Parathyroid adenoma (tissue), 2 donors: ENCODE measurements at regions not wholly inside any gene's neighbourhood (a gene's known extent, or its start where the extent isn't known, plus 50 kb on each side); places are given as distances from the start of the nearest gene placed in this dataset.

Experiments used
- H2AFZ ChIP-seq: fragments of 300-600 bp; sonication (generic); one replicate; pipeline ENCODE4 v1.7.0; 2017; ENCODE audit warnings: antibody characterized with exemption, mild to moderate bottlenecking
- H3K27ac ChIP-seq: fragments of 300-600 bp; sonication (generic); one replicate; pipeline ENCODE4 v1.7.0; 2017
- H3K27me3 ChIP-seq: fragments of 300-600 bp; sonication (generic); one replicate; pipeline ENCODE4 v1.7.0; 2017; ENCODE audit warnings: low read length; ENCODE audit not compliant: control insufficient read depth, insufficient read depth
- H3K36me3 ChIP-seq: fragments of 300-600 bp; sonication (generic); one replicate; pipeline ENCODE4 v1.7.0; 2017; ENCODE audit warnings: low read length; ENCODE audit not compliant: control insufficient read depth, insufficient read depth
- H3K4me1 ChIP-seq: fragments of 300-600 bp; sonication (generic); one replicate; pipeline ENCODE4 v1.7.0; 2017; ENCODE audit warnings: control low read depth
- H3K4me2 ChIP-seq: fragments of 300-600 bp; sonication (generic); one replicate; pipeline ENCODE4 v1.7.0; 2017; ENCODE audit warnings: low read length
- H3K4me3 ChIP-seq: fragments of 300-600 bp; sonication (generic); one replicate; pipeline ENCODE4 v1.7.0; 2017; ENCODE audit warnings: low read depth, low read length
- H3K79me2 ChIP-seq: fragments of 300-600 bp; sonication (generic); one replicate; pipeline ENCODE4 v1.7.0; 2017; ENCODE audit warnings: control low read depth
- H3K9ac ChIP-seq: fragments of 300-600 bp; sonication (generic); one replicate; pipeline ENCODE4 v1.7.0; 2017; ENCODE audit warnings: mild to moderate bottlenecking
- H3K9me3 ChIP-seq: fragments of 300-600 bp; sonication (generic); one replicate; pipeline ENCODE4 v1.7.0; 2017; ENCODE audit warnings: low read length; ENCODE audit not compliant: control insufficient read depth
- TF ChIP-seq, protein P1 (sequence below): fragments of 300-600 bp; sonication (generic); IDR thresholded peaks from one replicate; pipeline ENCODE4 v1.7.0; 2017; ENCODE audit warnings: antibody characterized with exemption, mild to moderate bottlenecking
- donor health status: primary hyperparathyroidism.

DNA sequence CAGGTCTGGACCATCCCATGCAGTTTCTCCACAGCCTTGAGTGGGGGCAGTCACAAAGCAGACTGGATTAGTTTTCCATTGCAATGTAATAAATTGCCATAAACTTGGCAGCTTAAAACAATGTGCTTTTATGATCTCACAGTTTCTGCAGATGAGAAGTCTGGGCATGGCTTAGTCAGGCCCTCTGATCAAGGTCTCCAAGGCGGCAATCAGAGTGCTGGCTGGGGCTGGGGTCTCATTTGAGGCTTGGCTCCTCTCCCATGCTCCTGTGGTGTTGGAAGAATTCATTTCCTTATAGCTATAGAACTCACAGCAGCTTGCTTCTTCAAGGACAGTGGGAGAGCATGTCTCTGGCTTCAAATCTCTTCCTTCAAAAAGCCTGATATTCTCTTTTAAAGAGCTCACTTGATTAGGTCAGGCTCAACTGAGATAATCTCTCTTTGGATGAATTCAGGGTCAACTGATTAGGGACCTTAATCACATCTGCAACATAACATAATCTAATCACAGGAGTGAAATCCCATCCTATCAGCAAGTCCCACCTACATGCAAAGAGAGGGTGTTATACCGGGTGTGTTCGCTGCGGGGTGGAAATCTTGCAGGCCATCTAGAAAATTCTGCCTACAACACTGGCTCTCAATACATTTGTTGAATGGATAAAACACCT, 77.4 kb upstream of the SULF2 start:
- no peaks in the 10 kb centered on the region for H3K9me3 ChIP-seq
- TF ChIP-seq, protein P1, sequence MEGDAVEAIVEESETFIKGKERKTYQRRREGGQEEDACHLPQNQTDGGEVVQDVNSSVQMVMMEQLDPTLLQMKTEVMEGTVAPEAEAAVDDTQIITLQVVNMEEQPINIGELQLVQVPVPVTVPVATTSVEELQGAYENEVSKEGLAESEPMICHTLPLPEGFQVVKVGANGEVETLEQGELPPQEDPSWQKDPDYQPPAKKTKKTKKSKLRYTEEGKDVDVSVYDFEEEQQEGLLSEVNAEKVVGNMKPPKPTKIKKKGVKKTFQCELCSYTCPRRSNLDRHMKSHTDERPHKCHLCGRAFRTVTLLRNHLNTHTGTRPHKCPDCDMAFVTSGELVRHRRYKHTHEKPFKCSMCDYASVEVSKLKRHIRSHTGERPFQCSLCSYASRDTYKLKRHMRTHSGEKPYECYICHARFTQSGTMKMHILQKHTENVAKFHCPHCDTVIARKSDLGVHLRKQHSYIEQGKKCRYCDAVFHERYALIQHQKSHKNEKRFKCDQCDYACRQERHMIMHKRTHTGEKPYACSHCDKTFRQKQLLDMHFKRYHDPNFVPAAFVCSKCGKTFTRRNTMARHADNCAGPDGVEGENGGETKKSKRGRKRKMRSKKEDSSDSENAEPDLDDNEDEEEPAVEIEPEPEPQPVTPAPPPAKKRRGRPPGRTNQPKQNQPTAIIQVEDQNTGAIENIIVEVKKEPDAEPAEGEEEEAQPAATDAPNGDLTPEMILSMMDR, result no peak
- no peak overlapping the region for H2AFZ ChIP-seq
- H3K27ac ChIP-seq, result no peak overlapping the region
- H3K79me2 ChIP-seq, result no peaks in the 10 kb centered on the region
- no peak overlapping the region for H3K4me3 ChIP-seq
- H3K4me2 ChIP-seq, result no peak overlapping the region
- no peaks in the 10 kb centered on the region for H3K27me3 ChIP-seq
- H3K36me3 ChIP-seq, result no peaks in the 10 kb centered on the region
- H3K9ac ChIP-seq, result no peak overlapping the region
- no peaks in the 10 kb centered on the region for H3K4me1 ChIP-seq

GRCh38 chr20:47861116-47861515, 75.8 kb upstream of the SULF2 start:
- Histone ChIP-seq H3K36me3 (no peaks in the 10 kb centered on the region), H3K9me3 (no peaks in the 10 kb centered on the region), H3K27ac (no peak overlapping the region), H3K4me1 (no peaks in the 10 kb centered on the region), H3K9ac (no peak overlapping the region), H3K79me2 (no peaks in the 10 kb centered on the region), H3K27me3 (no peaks in the 10 kb centered on the region), H3K4me2 (no peak overlapping the region), H3K4me3 (no peak overlapping the region), H2AFZ (no peak overlapping the region)
- TF ChIP-seq, protein P1, result no peak

DNA sequence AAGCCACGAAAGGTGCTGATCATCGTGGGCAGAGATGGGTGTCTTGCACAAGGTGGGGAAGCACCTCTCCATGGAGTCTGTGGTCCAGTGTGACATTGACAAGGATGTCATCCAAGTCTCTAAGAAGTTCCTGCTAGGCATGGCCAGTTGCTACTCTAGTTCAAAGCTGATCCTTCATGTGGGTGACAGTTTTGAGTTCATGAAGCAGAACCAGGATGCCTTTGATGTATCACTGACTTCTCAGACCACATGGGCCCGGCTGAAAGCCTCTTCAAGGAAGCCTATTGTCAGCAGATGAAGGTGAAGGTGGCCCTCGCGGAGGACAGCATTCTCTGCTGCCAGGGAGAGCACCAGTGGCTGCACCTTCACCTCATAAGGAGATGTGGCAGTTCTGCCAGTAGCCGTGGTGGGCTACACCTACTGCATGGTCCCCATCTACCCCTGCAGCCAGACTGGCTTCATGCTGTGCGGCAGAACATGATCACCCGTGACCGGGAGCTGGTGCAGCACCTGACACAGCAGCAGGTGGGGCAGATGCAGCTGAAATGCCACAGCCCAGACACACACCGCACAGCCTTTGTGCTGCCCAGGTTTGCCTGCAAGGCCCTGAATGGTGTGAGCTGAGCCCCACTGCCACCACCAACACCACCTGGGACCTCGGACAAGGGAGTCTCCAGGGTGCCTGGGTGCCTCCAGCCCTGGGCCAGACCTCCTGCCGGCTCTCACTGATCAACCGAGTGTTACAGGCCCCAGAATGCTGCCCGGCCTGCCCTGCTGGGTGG, 75.0 kb upstream of the SULF2 start:
- TF ChIP-seq, protein P1, result no peak

GRCh38 chr20:47859278-47859677, 74.0 kb upstream of the SULF2 start:
- TF ChIP-seq, protein P1, result no peak
- Histone ChIP-seq H3K4me2 (no peak overlapping the region), H3K9me3 (no peaks in the 10 kb centered on the region), H3K79me2 (no peaks in the 10 kb centered on the region), H3K4me1 (no peaks in the 10 kb centered on the region), H2AFZ (no peak overlapping the region), H3K27ac (no peak overlapping the region), H3K36me3 (no peaks in the 10 kb centered on the region), H3K27me3 (no peaks in the 10 kb centered on the region), H3K9ac (no peak overlapping the region), H3K4me3 (no peak overlapping the region)

More for the DNA sequence above, 75.0 kb upstream of the SULF2 start:
- H3K4me3 ChIP-seq, result no peak overlapping the region
- H3K4me1 ChIP-seq, result no peaks in the 10 kb centered on the region
- H3K9me3 ChIP-seq, result no peaks in the 10 kb centered on the region
- no peak overlapping the region for H3K9ac ChIP-seq
- no peaks in the 10 kb centered on the region for H3K27me3 ChIP-seq
- no peak overlapping the region for H3K27ac ChIP-seq
- H3K4me2 ChIP-seq, result no peak overlapping the region
- no peaks in the 10 kb centered on the region for H3K36me3 ChIP-seq
- no peaks in the 10 kb centered on the region for H3K79me2 ChIP-seq
- H2AFZ ChIP-seq, result no peak overlapping the region
